Heart left ventricle (tissue), 16 donors: ENCODE measurements at regions not wholly inside any gene's neighbourhood (a gene's known extent, or its start where the extent isn't known, plus 50 kb on each side); places are given as distances from the start of the nearest gene placed in this dataset.

ENCODE experiments used
- ATAC-seq, 4 donors: fragments of 200-7000 bp; cut with Tn5 transposase; one replicate each; pipeline ENCODE4 v1.9.1; 2020 to 2022; ENCODE audit warnings: moderate library complexity in 4 of 4, mild to moderate bottlenecking in 3 of 4, moderate number of reproducible peaks in 1 of 4
- DNase-seq, 5 donors: peaks; one replicate each; pipeline ENCODE4 v3.0.0-alpha.2; 2020
- H3K27ac ChIP-seq, 12 donors: fragments of 200-600 bp; sonication (generic) in 4 of 12; one replicate each; pipeline versions ENCODE4 v1.5.0 to v1.8.0; 2016 to 2022; ENCODE audit warnings: mild to moderate bottlenecking in 2 of 12
- H3K27me3 ChIP-seq, 9 donors: fragments of 200-600 bp; sonication (generic) in 2 of 9; one replicate each; pipeline versions ENCODE4 v1.5.1 to v1.8.0; 2016 to 2022; ENCODE audit warnings: mild to moderate bottlenecking in 3 of 9
- H3K36me3 ChIP-seq, 9 donors: fragments of 200-600 bp; sonication (generic) in 2 of 9; one replicate each; pipeline versions ENCODE4 v1.5.0 to v1.8.0; 2018 to 2022; ENCODE audit warnings: mild to moderate bottlenecking in 2 of 9
- H3K4me1 ChIP-seq, 12 donors: fragments of 200-600 bp; sonication (generic) in 4 of 12; one replicate each; pipeline versions ENCODE4 v1.5.0 to v1.8.0; 2016 to 2022; ENCODE audit warnings: mild to moderate bottlenecking in 3 of 12
- H3K4me3 ChIP-seq, 12 donors: fragments of 200-600 bp; sonication (generic) in 4 of 12; one replicate each; pipeline versions ENCODE4 v1.5.0 to v1.8.0; 2017 to 2022; ENCODE audit warnings: mild to moderate bottlenecking in 9 of 12, moderate library complexity in 4 of 12
- H3K9me3 ChIP-seq, 12 donors: fragments of 200-600 bp; sonication (generic) in 4 of 12; one replicate each; pipeline versions ENCODE4 v1.5.0 to v1.8.0; 2016 to 2022; ENCODE audit warnings: mild to moderate bottlenecking in 1 of 12
- POLR2A ChIP-seq, 2 donors: fragments of 450-650 bp; IDR thresholded peaks; one replicate each; pipeline ENCODE4 v1.6.1; 2017; ENCODE audit warnings: antibody characterized with exemption in 2 of 2, mild to moderate bottlenecking in 2 of 2, moderate library complexity in 2 of 2
- WGBS, 4 donors: extraction: QIAGEN DNeasy Blood & Tissue Kit in 2 of 4; methylation state at CpG; one replicate each; pipeline versions ENCODE4 v1.1.5 to v1.1.7; 2013 to 2018; 5-methylcytosine and 5-hydroxymethylcytosine counted together
- intact Hi-C, 10 donors: fragments of 100-400 bp; cut with DNase I; formaldehyde crosslinking; loops; one replicate each; pipeline versions ENCODE4 v1.11.1 to v1.14.2; 2022
- TF ChIP-seq, protein P1 (sequence below), 12 donors: fragments of 200-600 bp; sonication (generic) in 4 of 12; IDR thresholded peaks; one replicate each; pipeline versions ENCODE4 v1.5.0 to v1.8.0; 2018 to 2022; ENCODE audit warnings: antibody characterized with exemption in 12 of 12, mild to moderate bottlenecking in 5 of 12
- donor health status: ischemic (EF 13 %, LVEDD 7.1; RV severe dilation, severe dysfunction).
- donor health status: healthy with polysubstance abuse.
- donor health status: DM: no; HTN: yes; CAD: no.
- donor health status: DM: no; HTN: no; CAD: no.
- donor health status: ischemic (EF 25% LVEDD 6.9; RV normal size, moderate dysfunction).
- donor health status: ischemic (EF 25% LVEDD 5.7; RV mildly dilated, moderate dysfunction).
- donor health status: healthy.
- donor health status: DM: yes; HTN: yes; CAD: no.
- donor health status: ischemic (EF 35%, LVEDD 5.7; RV mildly dilated, moderate dysfunction).
- donor health status: nonischemic (EF 11% LVEDD 7.7; RV severe dilation, severe dysfunction).
- donor health status: DM: yes; HTN: yes; CAD: no.
- donor health status: PGD.
- donor health status: ischemic (EF 29% LVEDD 5.4; RV normal size, mild dysfunction).
- donor health status: nonischemic (EF 23%, LVEDD 6.1; RV moderate dilation, normal function).

DNA sequence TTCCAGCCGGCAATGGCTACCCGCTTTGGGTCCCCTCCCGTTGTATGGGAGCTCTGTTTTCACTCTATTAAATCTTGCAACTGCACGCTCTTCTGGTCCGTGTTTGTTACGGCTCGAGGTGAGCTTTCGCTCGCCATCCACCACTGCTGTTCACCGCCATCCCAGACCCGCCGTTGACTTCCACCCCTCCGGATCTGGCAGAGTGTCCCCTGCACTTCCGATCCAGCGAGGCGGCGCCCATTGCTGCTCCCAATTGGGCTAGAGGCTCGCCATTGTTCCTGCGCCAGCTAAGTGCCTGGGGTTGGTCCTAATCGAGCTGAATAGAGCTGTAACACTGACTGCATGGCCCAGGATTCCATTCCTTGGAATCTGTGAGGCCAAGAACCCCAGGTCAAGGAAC, 359.9 kb downstream of the CTTN start:
- H3K4me1 ChIP-seq: peaks cover 0 to 8% (median 0%) of the 10 kb centered on the region in 12 donors
- DNase-seq (no peak), ATAC-seq (no peak)
- peaks cover 0 to 18% (median 3%) of the 10 kb centered on the region in 9 donors for H3K27me3 ChIP-seq
- no peak for TF ChIP-seq POLR2A (IDR thresholded peaks at IDR 0.05)
- TF ChIP-seq, protein P1, sequence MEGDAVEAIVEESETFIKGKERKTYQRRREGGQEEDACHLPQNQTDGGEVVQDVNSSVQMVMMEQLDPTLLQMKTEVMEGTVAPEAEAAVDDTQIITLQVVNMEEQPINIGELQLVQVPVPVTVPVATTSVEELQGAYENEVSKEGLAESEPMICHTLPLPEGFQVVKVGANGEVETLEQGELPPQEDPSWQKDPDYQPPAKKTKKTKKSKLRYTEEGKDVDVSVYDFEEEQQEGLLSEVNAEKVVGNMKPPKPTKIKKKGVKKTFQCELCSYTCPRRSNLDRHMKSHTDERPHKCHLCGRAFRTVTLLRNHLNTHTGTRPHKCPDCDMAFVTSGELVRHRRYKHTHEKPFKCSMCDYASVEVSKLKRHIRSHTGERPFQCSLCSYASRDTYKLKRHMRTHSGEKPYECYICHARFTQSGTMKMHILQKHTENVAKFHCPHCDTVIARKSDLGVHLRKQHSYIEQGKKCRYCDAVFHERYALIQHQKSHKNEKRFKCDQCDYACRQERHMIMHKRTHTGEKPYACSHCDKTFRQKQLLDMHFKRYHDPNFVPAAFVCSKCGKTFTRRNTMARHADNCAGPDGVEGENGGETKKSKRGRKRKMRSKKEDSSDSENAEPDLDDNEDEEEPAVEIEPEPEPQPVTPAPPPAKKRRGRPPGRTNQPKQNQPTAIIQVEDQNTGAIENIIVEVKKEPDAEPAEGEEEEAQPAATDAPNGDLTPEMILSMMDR (IDR thresholded peaks at IDR 0.05): no peak
- no peaks in the 10 kb centered on the region for H3K36me3 ChIP-seq
- no peak overlapping the region for H3K4me3 ChIP-seq
- intact Hi-C loops: loop anchor here in 1 of 10 donors (5.0 kb wide), 1 partner anchor 191 kb away; no protein-coding TSS in a partner anchor
- no peak overlapping the region for H3K27ac ChIP-seq
- 88 to 91% (median 90%) methylated on average over 19 to 20 of the region's 20 CpGs for WGBS, 4 donors
- no peaks in the 10 kb centered on the region for H3K9me3 ChIP-seq

DNA sequence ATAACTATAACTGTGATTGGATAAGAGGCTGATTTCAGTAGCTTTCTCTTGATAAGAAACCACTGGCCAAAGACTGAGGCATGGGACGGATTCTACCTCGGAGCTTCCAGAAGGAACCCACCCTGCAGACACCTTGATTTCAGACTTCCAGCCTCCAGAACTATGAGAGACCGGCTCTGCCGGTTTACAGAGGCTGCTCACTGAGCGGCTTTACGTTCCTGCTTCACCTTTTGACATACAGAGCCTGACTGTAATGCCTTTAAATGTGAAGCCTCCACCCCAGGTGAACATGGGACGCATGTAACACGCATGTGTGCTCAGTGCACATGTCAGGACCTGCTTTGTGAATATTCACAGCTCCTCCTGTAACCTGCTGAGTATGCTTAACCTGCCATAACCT, 361.5 kb downstream of the CTTN start:
- DNase-seq (no peak), ATAC-seq (no peak)

DNA sequence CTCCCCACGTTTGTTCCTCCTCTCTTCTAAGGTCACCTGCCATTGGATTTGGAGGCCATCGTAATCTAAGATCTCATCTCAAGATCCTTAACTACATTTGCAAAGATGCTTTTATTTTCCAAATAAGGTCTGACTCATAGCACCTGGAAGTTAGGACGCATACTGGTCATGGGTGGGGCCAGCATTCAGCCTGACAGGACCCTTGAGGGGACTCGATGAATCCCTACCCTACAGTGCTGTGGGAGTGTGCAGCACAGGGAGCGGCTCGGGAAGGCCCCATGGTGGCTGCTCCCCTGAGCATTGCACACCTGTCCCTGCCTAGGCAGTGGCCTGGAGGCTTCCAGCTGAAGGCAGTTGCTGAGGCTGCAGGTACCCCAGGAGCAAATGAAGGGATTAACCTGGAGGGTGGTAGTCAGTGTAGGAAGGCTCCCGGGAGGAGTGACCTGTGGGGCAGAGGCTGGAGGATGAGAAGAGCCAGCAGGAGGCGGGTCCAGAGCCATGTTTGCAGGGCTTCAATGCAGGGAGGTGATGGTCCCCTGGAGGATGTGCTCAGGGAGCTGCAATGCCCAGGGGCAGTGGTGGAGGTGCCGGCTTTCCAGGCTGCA, 362.2 kb downstream of the CTTN start:
- Histone ChIP-seq H3K27ac (no peak overlapping the region), H3K4me1 (peaks cover 0 to 5% (median 0%) of the 10 kb centered on the region in 12 donors), H3K36me3 (no peaks in the 10 kb centered on the region), H3K4me3 (no peak overlapping the region), H3K27me3 (peaks cover 0 to 18% (median 3%) of the 10 kb centered on the region in 9 donors), H3K9me3 (no peaks in the 10 kb centered on the region)
- no peak for ATAC-seq
- DNase-seq: peak in 1 of 5 donors; percentile 38
- TF ChIP-seq, protein P1 (IDR thresholded peaks at IDR 0.05): no peak
- TF ChIP-seq POLR2A (IDR thresholded peaks at IDR 0.05): no peak
- WGBS, 4 donors: 79 to 90% (median 81%) methylated on average over 9 of the region's 9 CpGs
- intact Hi-C loops: no loop called here

More for the DNA sequence above, 361.5 kb downstream of the CTTN start:
- no peaks in the 10 kb centered on the region for H3K36me3 ChIP-seq
- no peak overlapping the region for H3K27ac ChIP-seq
- intact Hi-C loops: loop anchor here in 1 of 10 donors (5.0 kb wide), 1 partner anchor 193 kb away; no protein-coding TSS in a partner anchor
- peaks cover 0 to 8% (median 0%) of the 10 kb centered on the region in 12 donors for H3K4me1 ChIP-seq
- peaks cover 0 to 18% (median 3%) of the 10 kb centered on the region in 9 donors for H3K27me3 ChIP-seq
- H3K9me3 ChIP-seq: no peaks in the 10 kb centered on the region
- WGBS, 4 donors: 80 to 86% (median 85%) methylated on average over 8 of the region's 8 CpGs
- TF ChIP-seq, protein P1 (IDR thresholded peaks at IDR 0.05): no peak
- TF ChIP-seq POLR2A (IDR thresholded peaks at IDR 0.05): no peak
- no peak overlapping the region for H3K4me3 ChIP-seq

DNA sequence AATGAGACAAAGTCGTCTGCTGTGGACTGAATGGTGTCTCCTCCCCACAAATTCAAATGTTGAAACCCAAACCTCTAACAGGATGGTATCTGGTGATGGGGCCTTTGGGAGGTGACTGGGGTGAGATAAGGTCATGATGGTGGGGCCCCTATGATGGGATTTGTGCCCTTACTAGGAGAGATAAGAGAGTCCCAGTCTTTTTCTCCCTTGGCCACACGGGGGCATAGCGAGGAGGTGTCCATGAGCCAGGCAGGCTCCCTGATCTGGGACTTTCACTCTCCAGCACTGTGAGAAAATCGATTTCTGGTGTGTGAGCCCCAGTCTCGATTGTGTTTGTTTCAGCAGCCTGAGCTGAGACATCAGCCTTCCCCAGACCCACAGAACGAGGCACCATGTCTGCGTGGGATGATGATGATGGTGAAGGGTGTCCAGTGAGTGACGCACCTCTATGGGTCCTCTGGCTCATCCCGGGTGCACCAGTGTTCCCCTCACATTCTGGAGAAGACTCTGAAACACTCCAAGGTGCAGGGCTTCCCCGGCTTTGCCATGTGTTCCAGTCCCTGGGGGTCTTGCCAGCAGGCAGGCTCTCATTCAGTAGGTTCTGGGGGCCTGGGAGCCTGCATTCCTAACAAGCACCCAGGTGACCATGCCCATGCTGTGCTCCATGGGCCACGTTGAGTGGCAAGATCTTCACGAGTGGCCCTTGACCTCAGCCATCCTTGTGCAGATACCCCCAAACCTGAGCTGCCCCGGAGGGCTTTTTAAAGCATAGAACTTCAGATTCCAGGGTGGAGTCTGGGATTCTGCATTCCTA, 363.0 kb downstream of the CTTN start:
- TF ChIP-seq, protein P1 (IDR thresholded peaks at IDR 0.05): no peak
- TF ChIP-seq POLR2A (IDR thresholded peaks at IDR 0.05): no peak
- 81 to 86% (median 83%) methylated on average over 13 of the region's 13 CpGs for WGBS, 4 donors
- no peak for ATAC-seq
- H3K9me3 ChIP-seq: peaks cover 0 to 4% (median 0%) of the 10 kb centered on the region in 12 donors
- no peaks in the 10 kb centered on the region for H3K4me1 ChIP-seq
- DNase-seq: no peak
- H3K27ac ChIP-seq: no peak overlapping the region
- peaks cover 0 to 10% (median 0%) of the 10 kb centered on the region in 9 donors for H3K27me3 ChIP-seq
- intact Hi-C loops: no loop called here
- no peaks in the 10 kb centered on the region for H3K36me3 ChIP-seq
- H3K4me3 ChIP-seq: no peak overlapping the region
